Left ventricle myocardium inferior (tissue), 1 donor: ENCODE measurements at regions not wholly inside any gene's neighbourhood (a gene's known extent, or its start where the extent isn't known, plus 50 kb on each side); places are given as distances from the start of the nearest gene placed in this dataset.

Source experiments
- DNase-seq: peaks from one replicate; pipeline ENCODE4 v3.0.0-alpha.2; 2020
- H3K27ac ChIP-seq: fragments of 200-600 bp; replicated peaks from 2 replicates; pipeline ENCODE4 v1.8.0; 2021
- H3K27me3 ChIP-seq: fragments of 200-600 bp; 2 replicates; pipeline ENCODE4 v1.8.0; 2021; ENCODE audit warnings: low read depth
- H3K36me3 ChIP-seq: fragments of 200-600 bp; 2 replicates; pipeline ENCODE4 v1.8.0; 2021
- H3K4me1 ChIP-seq: fragments of 200-600 bp; 2 replicates; pipeline ENCODE4 v1.8.0; 2021
- H3K4me3 ChIP-seq: fragments of 200-600 bp; 2 replicates; pipeline ENCODE4 v1.8.0; 2021; ENCODE audit warnings: mild to moderate bottlenecking, moderate library complexity
- H3K9me3 ChIP-seq: fragments of 200-600 bp; replicated peaks from 2 replicates; pipeline ENCODE4 v1.8.0; 2021
- CTCF ChIP-seq: fragments of 200-600 bp; IDR thresholded peaks from 2 replicates; pipeline ENCODE4 v1.8.0; 2021; ENCODE audit warnings: antibody characterized with exemption, mild to moderate bottlenecking, borderline replicate concordance
- intact Hi-C: fragments of 100-400 bp; cut with micrococcal nuclease; formaldehyde crosslinking; loops from one replicate; pipeline ENCODE4 v1.11.0; 2022
- donor health status: DM: no; HTN: yes; CAD: no; lungs with severe emphysema.

DNA sequence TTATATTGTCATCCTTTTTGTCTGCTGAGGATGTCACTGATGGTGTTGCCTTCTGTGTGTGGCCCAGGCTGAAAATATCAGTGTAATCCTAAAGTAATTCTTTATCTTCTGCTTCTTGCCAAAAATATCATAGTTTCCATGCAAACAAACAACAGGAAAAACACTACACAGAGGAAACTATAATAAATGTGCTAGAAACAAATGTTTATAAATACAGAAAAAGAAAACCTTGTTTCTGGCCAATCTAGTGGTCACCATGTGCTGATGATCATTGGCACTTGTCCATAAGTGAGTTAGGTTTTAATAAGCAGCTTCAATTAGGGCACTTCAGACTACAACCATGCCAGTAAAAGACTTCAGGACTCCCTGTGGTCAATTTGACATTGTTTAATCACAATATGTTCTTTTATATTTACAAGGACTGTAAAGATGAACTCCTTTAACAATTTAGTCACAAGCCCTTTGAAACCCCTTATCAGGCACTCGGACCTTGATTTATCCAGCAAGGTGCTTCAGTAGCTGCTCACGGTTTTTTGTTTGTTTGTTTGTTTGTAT lies 124.8 kb downstream of the TMTC3 start:
- Histone ChIP-seq H3K9me3 (no peaks in the 10 kb centered on the region), H3K27ac (no peak overlapping the region), H3K4me3 (no peak overlapping the region), H3K27me3 (no peaks in the 10 kb centered on the region), H3K4me1 (no peaks in the 10 kb centered on the region), H3K36me3 (no peaks in the 10 kb centered on the region)
- no peak for TF ChIP-seq CTCF
- no peak for DNase-seq
- intact Hi-C loops = no loop called here

DNA sequence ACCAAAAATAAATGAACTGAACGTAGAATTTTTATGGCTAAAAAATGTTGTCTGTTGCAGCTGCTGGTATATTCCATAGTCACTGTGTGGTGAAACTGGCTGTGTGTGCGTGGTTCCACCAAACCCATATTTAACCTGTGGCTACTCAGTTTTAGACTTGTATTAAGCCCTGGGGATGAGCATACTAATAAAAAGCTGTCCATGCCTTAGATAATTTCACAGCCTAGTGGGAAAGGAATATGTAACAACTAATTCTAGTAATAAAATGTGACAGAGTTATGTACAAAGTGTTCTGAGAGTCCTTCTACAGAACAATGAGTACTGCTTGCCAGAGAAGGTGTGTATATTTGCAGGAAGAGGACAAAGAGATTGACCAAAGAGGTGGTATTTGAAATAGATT lies 125.5 kb downstream of the TMTC3 start:
- Histone ChIP-seq H3K27me3 (no peaks in the 10 kb centered on the region), H3K4me1 (no peaks in the 10 kb centered on the region), H3K36me3 (no peaks in the 10 kb centered on the region), H3K9me3 (no peaks in the 10 kb centered on the region), H3K27ac (no peak overlapping the region), H3K4me3 (no peak overlapping the region)
- intact Hi-C loops = no loop called here
- DNase-seq = no peak
- TF ChIP-seq CTCF = no peak

GRCh38 chr12:88272456-88272855 lies 130.3 kb downstream of the TMTC3 start:
- no peaks in the 10 kb centered on the region for H3K9me3 ChIP-seq
- no peak overlapping the region for H3K4me3 ChIP-seq
- no peak for TF ChIP-seq CTCF
- no peak overlapping the region for H3K27ac ChIP-seq
- no peaks in the 10 kb centered on the region for H3K36me3 ChIP-seq
- H3K27me3 ChIP-seq = no peaks in the 10 kb centered on the region
- intact Hi-C loops = no loop called here
- DNase-seq = no peak
- H3K4me1 ChIP-seq = no peaks in the 10 kb centered on the region

DNA sequence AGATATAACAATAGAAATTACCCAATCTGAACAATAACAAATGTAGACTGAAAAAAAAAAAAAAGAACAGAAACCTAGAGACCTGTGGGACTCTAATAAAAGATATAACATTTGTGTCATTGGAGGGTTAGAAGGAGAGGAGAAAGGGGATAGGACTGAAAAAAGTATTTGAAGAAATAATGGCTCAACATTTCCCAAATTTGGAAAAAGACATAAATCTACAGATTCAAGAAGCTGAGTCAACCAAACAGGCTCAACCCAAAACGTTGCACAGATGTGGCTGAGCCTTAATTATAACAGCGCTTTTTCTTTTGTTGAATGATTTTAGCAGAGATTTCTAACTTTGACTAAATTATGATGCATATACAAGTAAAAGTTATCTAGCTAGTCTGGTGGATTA lies 131.3 kb downstream of the TMTC3 start:
- H3K4me3 ChIP-seq = no peak overlapping the region
- no peaks in the 10 kb centered on the region for H3K27me3 ChIP-seq
- DNase-seq = no peak
- no peaks in the 10 kb centered on the region for H3K36me3 ChIP-seq
- intact Hi-C loops = no loop called here
- H3K4me1 ChIP-seq = no peaks in the 10 kb centered on the region
- TF ChIP-seq CTCF = no peak
- H3K9me3 ChIP-seq = peaks cover 6% of the 10 kb centered on the region
- no peak overlapping the region for H3K27ac ChIP-seq

- no peak for TF ChIP-seq CTCF
- intact Hi-C loops = no loop called here
Measured at GRCh38 chr12:88273875-88274274, 131.8 kb downstream of the TMTC3 start.

More at GRCh38 chr12:88273875-88274274, 131.8 kb downstream of the TMTC3 start:
- H3K36me3 ChIP-seq = no peaks in the 10 kb centered on the region
- H3K27ac ChIP-seq = no peak overlapping the region
- peaks cover 6% of the 10 kb centered on the region for H3K9me3 ChIP-seq
- no peaks in the 10 kb centered on the region for H3K4me1 ChIP-seq
- H3K27me3 ChIP-seq = no peaks in the 10 kb centered on the region
- DNase-seq = no peak
- H3K4me3 ChIP-seq = no peak overlapping the region
